ENCODE measurements at regions not wholly inside any gene's neighbourhood (a gene's known extent, or its start where the extent isn't known, plus 50 kb on each side); places are given as distances from the start of the nearest gene placed in this dataset.
"Not testable (repeated sequence)": the region's sequence is repeated elsewhere in the genome, so short reads cannot be mapped to it uniquely, and the experiment has no call there.

- TF ChIP-seq CTCF (IDR thresholded peaks at IDR 0.05): no peak
- TF ChIP-seq EZH2 (IDR thresholded peaks at IDR 0.05; ENCODE audit: borderline replicate concordance, insufficient read depth, low read depth, low read length, poor library complexity, severe bottlenecking): no peak
- Histone ChIP-seq H3K79me2 (ENCODE audit: control insufficient read depth, insufficient read depth, low read length) (no peaks in the 10 kb centered on the region), H3K27me3 (replicated peaks in 1 of 4; ENCODE audit: control extremely low read depth in 1 of 4, control insufficient read depth in 3 of 4, insufficient read depth in 4 of 4, low read length in 3 of 4) (no peaks in the 10 kb centered on the region), H4K20me1 (ENCODE audit: control insufficient read depth, insufficient read depth, low read length, poor library complexity, severe bottlenecking) (no peaks in the 10 kb centered on the region), H3K9me3 (ENCODE audit: control extremely low read depth in 1 of 3, control insufficient read depth in 2 of 3, insufficient read depth in 1 of 3, low read length in 2 of 3) (peaks cover 2 to 18% (median 8%) of the 10 kb centered on the region in 3 donors), H2AFZ (ENCODE audit: insufficient read depth, low read depth, low read length, poor library complexity, severe bottlenecking) (no peak overlapping the region), H3K9ac (ENCODE audit: low read length) (no peak overlapping the region), H3K4me3 (ENCODE audit: control extremely low read depth in 1 of 5, extremely low read depth in 1 of 5, insufficient read depth in 1 of 5, low read depth in 2 of 5, low read length in 4 of 5) (no peak overlapping the region), H3K36me3 (replicated peaks in 1 of 2; ENCODE audit: control extremely low read depth in 1 of 2, control insufficient read depth in 1 of 2, extremely low read depth in 1 of 2, insufficient read depth in 2 of 2, low read length in 1 of 2) (no peaks in the 10 kb centered on the region), H3K4me2 (replicated peaks; ENCODE audit: low read depth, low read length, poor library complexity, severe bottlenecking) (no peak overlapping the region), H3K4me1 (ENCODE audit: control insufficient read depth in 2 of 2, insufficient read depth in 2 of 2, low read length in 2 of 2) (no peaks in the 10 kb centered on the region), H3K27ac (ENCODE audit: low read length in 2 of 2) (no peak overlapping the region)
- POLR2A ChIA-PET: no interaction called here
- intact Hi-C loops (cut with micrococcal nuclease): no loop called here
- CTCF ChIA-PET: no interaction called here
- ATAC-seq (ENCODE audit: low read depth): no peak
- WGBS (ENCODE audit: insufficient coverage): 97% methylated on average over 11 of the region's 13 CpGs
- no peak overlapping the region for H3K4me3 Mint-ChIP-seq
- H3K27me3 Mint-ChIP-seq: no peaks in the 10 kb centered on the region
- H3K9me3 Mint-ChIP-seq (ENCODE audit: insufficient read depth): peaks cover 11% of the 10 kb centered on the region
- H3K4me1 Mint-ChIP-seq: no peaks in the 10 kb centered on the region
- DNase-seq: no peak
- no peak overlapping the region for H3K27ac Mint-ChIP-seq
Measured at GRCh38 chr5:124492444-124493224, 253.8 kb downstream of the ZNF608 start.

- H3K4me2 ChIP-seq (replicated peaks; ENCODE audit: low read depth, low read length, poor library complexity, severe bottlenecking); H3K36me3 ChIP-seq (replicated peaks in 1 of 2; ENCODE audit: control extremely low read depth in 1 of 2, control insufficient read depth in 1 of 2, extremely low read depth in 1 of 2, insufficient read depth in 2 of 2, low read length in 1 of 2); H3K27me3 Mint-ChIP-seq; H3K4me1 ChIP-seq (ENCODE audit: control insufficient read depth in 2 of 2, insufficient read depth in 2 of 2, low read length in 2 of 2); H3K4me1 Mint-ChIP-seq; H3K27me3 ChIP-seq (replicated peaks in 1 of 4; ENCODE audit: control extremely low read depth in 1 of 4, control insufficient read depth in 3 of 4, insufficient read depth in 4 of 4, low read length in 3 of 4); intact Hi-C loops (cut with micrococcal nuclease); H3K27ac ChIP-seq (ENCODE audit: low read length in 2 of 2); H3K4me3 ChIP-seq (ENCODE audit: control extremely low read depth in 1 of 5, extremely low read depth in 1 of 5, insufficient read depth in 1 of 5, low read depth in 2 of 5, low read length in 4 of 5); DNase-seq; H3K79me2 ChIP-seq (ENCODE audit: control insufficient read depth, insufficient read depth, low read length); ATAC-seq (ENCODE audit: low read depth); H3K4me3 Mint-ChIP-seq; CTCF ChIA-PET; H3K9ac ChIP-seq (ENCODE audit: low read length); POLR2A ChIA-PET; H2AFZ ChIP-seq (ENCODE audit: insufficient read depth, low read depth, low read length, poor library complexity, severe bottlenecking); H4K20me1 ChIP-seq (ENCODE audit: control insufficient read depth, insufficient read depth, low read length, poor library complexity, severe bottlenecking); H3K27ac Mint-ChIP-seq: not testable (repeated sequence)
- peaks cover 13% of the 10 kb centered on the region for H3K9me3 Mint-ChIP-seq (ENCODE audit: insufficient read depth)
- WGBS (ENCODE audit: insufficient coverage): no CpG with 5 or more reads among the region's 2 CpGs
- peaks cover 2 to 18% (median 9%) of the 10 kb centered on the region in 3 donors for H3K9me3 ChIP-seq (ENCODE audit: control extremely low read depth in 1 of 3, control insufficient read depth in 2 of 3, insufficient read depth in 1 of 3, low read length in 2 of 3)
Measured at GRCh38 chr5:124490315-124490714, 256.1 kb downstream of the ZNF608 start.
